Effector memory CD8-positive, alpha-beta T cell (primary cell): ENCODE measurements at regions not wholly inside any gene's neighbourhood (a gene's known extent, or its start where the extent isn't known, plus 50 kb on each side); places are given as distances from the start of the nearest gene placed in this dataset.

Experiments
- ATAC-seq: fragments of 150-1000 bp; cut with Tn5 transposase; replicated peaks from 2 replicates; pipeline ENCODE4 v1.10.0; 2021; ENCODE audit warnings: mild to moderate bottlenecking, moderate library complexity
- DNase-seq, 3 experiments: peaks; one replicate each; pipeline ENCODE4 v3.0.0; 2021
- H3K27ac Mint-ChIP-seq, 2 donors: one replicate each; pipeline ENCODE4 v1.8.0; 2022; ENCODE audit warnings: mild to moderate bottlenecking in 2 of 2, mixed read lengths in 2 of 2, moderate library complexity in 2 of 2
- H3K27me3 Mint-ChIP-seq, 2 donors: one replicate each; pipeline ENCODE4 v1.8.0; 2022; ENCODE audit warnings: mixed read lengths in 2 of 2
- H3K36me3 Mint-ChIP-seq: one replicate; pipeline ENCODE4 v1.8.0; 2022; ENCODE audit warnings: mild to moderate bottlenecking, moderate library complexity, mixed read lengths; ENCODE audit not compliant: insufficient read depth
- H3K4me1 Mint-ChIP-seq, 2 donors: one replicate each; pipeline ENCODE4 v1.8.0; 2022; ENCODE audit warnings: low read depth in 2 of 2, mixed read lengths in 2 of 2
- H3K4me3 Mint-ChIP-seq, 2 donors: one replicate each; pipeline ENCODE4 v1.8.0; 2022; ENCODE audit warnings: mild to moderate bottlenecking in 2 of 2, mixed read lengths in 2 of 2, moderate library complexity in 2 of 2
- H3K9me3 Mint-ChIP-seq, 2 donors: one replicate each; pipeline ENCODE4 v1.8.0; 2022; ENCODE audit warnings: mixed read lengths in 2 of 2

- Mint-ChIP-seq H3K4me3 (no peak overlapping the region), H3K9me3 (no peaks in the 10 kb centered on the region), H3K27me3 (no peaks in the 10 kb centered on the region), H3K27ac (no peak overlapping the region), H3K4me1 (no peaks in the 10 kb centered on the region), H3K36me3 (no peaks in the 10 kb centered on the region)
- DNase-seq = no peak
- ATAC-seq = no peak
Measured at GRCh38 chr6:126773112-126773805, 345.2 kb upstream of the RSPO3 start.

- ATAC-seq (no peak), DNase-seq (no peak)
- no peaks in the 10 kb centered on the region for H3K4me1 Mint-ChIP-seq
- no peaks in the 10 kb centered on the region for H3K36me3 Mint-ChIP-seq
- no peaks in the 10 kb centered on the region for H3K27me3 Mint-ChIP-seq
- H3K27ac Mint-ChIP-seq = no peak overlapping the region
- no peak overlapping the region for H3K4me3 Mint-ChIP-seq
- no peaks in the 10 kb centered on the region for H3K9me3 Mint-ChIP-seq
Measured at GRCh38 chr6:126779331-126779730, 339.1 kb upstream of the RSPO3 start.

- H3K4me1 Mint-ChIP-seq = no peaks in the 10 kb centered on the region
- H3K27me3 Mint-ChIP-seq = no peaks in the 10 kb centered on the region
- no peak overlapping the region for H3K4me3 Mint-ChIP-seq
- H3K36me3 Mint-ChIP-seq = no peaks in the 10 kb centered on the region
- ATAC-seq (no peak), DNase-seq (no peak)
- no peak overlapping the region for H3K27ac Mint-ChIP-seq
- no peaks in the 10 kb centered on the region for H3K9me3 Mint-ChIP-seq
Measured at GRCh38 chr6:126781582-126781981, 336.9 kb upstream of the RSPO3 start.

GRCh38 chr6:126784161-126784790 lies 334.2 kb upstream of the RSPO3 start:
- Mint-ChIP-seq H3K4me1 (no peaks in the 10 kb centered on the region), H3K9me3 (peaks cover 0 to 1% of the 10 kb centered on the region in 2 donors), H3K27ac (no peak overlapping the region), H3K36me3 (no peaks in the 10 kb centered on the region), H3K27me3 (no peaks in the 10 kb centered on the region), H3K4me3 (no peak overlapping the region)
- DNase-seq (no peak), ATAC-seq (no peak)

GRCh38 chr6:126786262-126786661 lies 332.2 kb upstream of the RSPO3 start:
- peaks cover 0 to 1% of the 10 kb centered on the region in 2 donors for H3K9me3 Mint-ChIP-seq
- no peaks in the 10 kb centered on the region for H3K36me3 Mint-ChIP-seq
- H3K4me1 Mint-ChIP-seq = no peaks in the 10 kb centered on the region
- DNase-seq (no peak), ATAC-seq (no peak)
- H3K4me3 Mint-ChIP-seq = no peak overlapping the region
- no peak overlapping the region for H3K27ac Mint-ChIP-seq
- no peaks in the 10 kb centered on the region for H3K27me3 Mint-ChIP-seq

- Mint-ChIP-seq H3K4me3 (no peak overlapping the region), H3K27me3 (no peaks in the 10 kb centered on the region), H3K36me3 (no peaks in the 10 kb centered on the region), H3K9me3 (peaks cover 0 to 1% of the 10 kb centered on the region in 2 donors), H3K4me1 (no peaks in the 10 kb centered on the region), H3K27ac (no peak overlapping the region)
- DNase-seq = no peak
- ATAC-seq = no peak
Measured at GRCh38 chr6:126787635-126788034, 330.8 kb upstream of the RSPO3 start.

GRCh38 chr6:126788861-126789365 lies 329.6 kb upstream of the RSPO3 start:
- H3K36me3 Mint-ChIP-seq = no peaks in the 10 kb centered on the region
- no peaks in the 10 kb centered on the region for H3K4me1 Mint-ChIP-seq
- peaks cover 0 to 1% of the 10 kb centered on the region in 2 donors for H3K9me3 Mint-ChIP-seq
- H3K27me3 Mint-ChIP-seq = no peaks in the 10 kb centered on the region
- H3K27ac Mint-ChIP-seq = no peak overlapping the region
- no peak overlapping the region for H3K4me3 Mint-ChIP-seq
- no peak for ATAC-seq
- DNase-seq = no peak

GRCh38 chr6:126792340-126793085 lies 326.0 kb upstream of the RSPO3 start:
- H3K27ac Mint-ChIP-seq = no peak overlapping the region

GRCh38 chr6:126795161-126795560 lies 323.3 kb upstream of the RSPO3 start:
- no peaks in the 10 kb centered on the region for H3K9me3 Mint-ChIP-seq
- ATAC-seq = no peak
- no peak overlapping the region for H3K27ac Mint-ChIP-seq
- H3K27me3 Mint-ChIP-seq = no peaks in the 10 kb centered on the region
- H3K4me1 Mint-ChIP-seq = no peaks in the 10 kb centered on the region
- no peak for DNase-seq
- no peaks in the 10 kb centered on the region for H3K36me3 Mint-ChIP-seq
- H3K4me3 Mint-ChIP-seq = no peak overlapping the region

More at GRCh38 chr6:126792340-126793085, 326.0 kb upstream of the RSPO3 start:
- DNase-seq (no peak), ATAC-seq (no peak)
- Mint-ChIP-seq H3K4me3 (no peak overlapping the region), H3K9me3 (peaks cover 0 to 1% of the 10 kb centered on the region in 2 donors), H3K4me1 (no peaks in the 10 kb centered on the region), H3K36me3 (no peaks in the 10 kb centered on the region), H3K27me3 (no peaks in the 10 kb centered on the region)

GRCh38 chr6:126797981-126798380 lies 320.5 kb upstream of the RSPO3 start:
- Mint-ChIP-seq H3K27me3 (no peaks in the 10 kb centered on the region), H3K9me3 (no peaks in the 10 kb centered on the region), H3K36me3 (no peaks in the 10 kb centered on the region), H3K4me1 (no peaks in the 10 kb centered on the region), H3K27ac (no peak overlapping the region), H3K4me3 (no peak overlapping the region)
- ATAC-seq (no peak), DNase-seq (no peak)

- Mint-ChIP-seq H3K4me1 (no peaks in the 10 kb centered on the region), H3K9me3 (no peaks in the 10 kb centered on the region), H3K36me3 (no peaks in the 10 kb centered on the region), H3K27ac (no peak overlapping the region), H3K27me3 (no peaks in the 10 kb centered on the region), H3K4me3 (no peak overlapping the region)
- ATAC-seq = no peak
- DNase-seq = no peak
Measured at GRCh38 chr6:126803769-126804168, 314.7 kb upstream of the RSPO3 start.

- H3K27ac Mint-ChIP-seq = no peak overlapping the region
- no peak for DNase-seq
Measured at GRCh38 chr6:126804332-126805064, 314.0 kb upstream of the RSPO3 start.

GRCh38 chr6:126805861-126806260 lies 312.6 kb upstream of the RSPO3 start:
- Mint-ChIP-seq H3K36me3 (no peaks in the 10 kb centered on the region), H3K4me1 (no peaks in the 10 kb centered on the region), H3K9me3 (no peaks in the 10 kb centered on the region), H3K27me3 (no peaks in the 10 kb centered on the region), H3K4me3 (no peak overlapping the region), H3K27ac (no peak overlapping the region)
- no peak for DNase-seq
- no peak for ATAC-seq

More at GRCh38 chr6:126804332-126805064, 314.0 kb upstream of the RSPO3 start:
- no peaks in the 10 kb centered on the region for H3K9me3 Mint-ChIP-seq
- no peak overlapping the region for H3K4me3 Mint-ChIP-seq
- no peaks in the 10 kb centered on the region for H3K36me3 Mint-ChIP-seq
- H3K27me3 Mint-ChIP-seq = no peaks in the 10 kb centered on the region
- H3K4me1 Mint-ChIP-seq = no peaks in the 10 kb centered on the region
- no peak for ATAC-seq
